ENCODE measurements at regions not wholly inside any gene's neighbourhood (a gene's known extent, or its start where the extent isn't known, plus 50 kb on each side); places are given as distances from the start of the nearest gene placed in this dataset.

DNA sequence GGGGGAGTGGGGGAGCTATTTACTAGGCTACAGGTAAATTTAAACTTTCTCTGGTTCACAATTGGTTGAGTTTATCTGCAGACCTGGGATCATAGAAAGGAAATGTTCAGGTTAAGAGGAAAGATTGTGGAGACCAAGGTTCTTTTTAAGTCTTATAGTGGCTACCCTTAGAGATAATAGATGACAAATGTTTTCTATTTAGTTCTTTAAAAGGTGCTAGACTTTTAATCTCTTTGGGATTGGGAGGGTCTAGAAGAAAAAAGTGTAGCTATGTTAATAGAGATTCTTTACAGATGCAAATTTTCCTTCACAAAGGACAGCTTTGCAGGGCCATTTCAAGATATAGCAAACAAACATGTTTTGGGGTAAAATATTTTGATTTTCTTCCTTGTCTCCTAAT, 76.0 kb downstream of the TEX13C start:
- no peak for DNase-seq (ENCODE audit: low read depth)
- TF ChIP-seq, protein P1, sequence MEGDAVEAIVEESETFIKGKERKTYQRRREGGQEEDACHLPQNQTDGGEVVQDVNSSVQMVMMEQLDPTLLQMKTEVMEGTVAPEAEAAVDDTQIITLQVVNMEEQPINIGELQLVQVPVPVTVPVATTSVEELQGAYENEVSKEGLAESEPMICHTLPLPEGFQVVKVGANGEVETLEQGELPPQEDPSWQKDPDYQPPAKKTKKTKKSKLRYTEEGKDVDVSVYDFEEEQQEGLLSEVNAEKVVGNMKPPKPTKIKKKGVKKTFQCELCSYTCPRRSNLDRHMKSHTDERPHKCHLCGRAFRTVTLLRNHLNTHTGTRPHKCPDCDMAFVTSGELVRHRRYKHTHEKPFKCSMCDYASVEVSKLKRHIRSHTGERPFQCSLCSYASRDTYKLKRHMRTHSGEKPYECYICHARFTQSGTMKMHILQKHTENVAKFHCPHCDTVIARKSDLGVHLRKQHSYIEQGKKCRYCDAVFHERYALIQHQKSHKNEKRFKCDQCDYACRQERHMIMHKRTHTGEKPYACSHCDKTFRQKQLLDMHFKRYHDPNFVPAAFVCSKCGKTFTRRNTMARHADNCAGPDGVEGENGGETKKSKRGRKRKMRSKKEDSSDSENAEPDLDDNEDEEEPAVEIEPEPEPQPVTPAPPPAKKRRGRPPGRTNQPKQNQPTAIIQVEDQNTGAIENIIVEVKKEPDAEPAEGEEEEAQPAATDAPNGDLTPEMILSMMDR (conservative IDR thresholded peaks at IDR 0.05; ENCODE audit: control insufficient read depth, insufficient read depth, low read depth, low read length), result no peak
- H3K4me3 ChIP-seq (ENCODE audit: control insufficient read depth, low read depth, low read length), result no peak overlapping the region

DNA sequence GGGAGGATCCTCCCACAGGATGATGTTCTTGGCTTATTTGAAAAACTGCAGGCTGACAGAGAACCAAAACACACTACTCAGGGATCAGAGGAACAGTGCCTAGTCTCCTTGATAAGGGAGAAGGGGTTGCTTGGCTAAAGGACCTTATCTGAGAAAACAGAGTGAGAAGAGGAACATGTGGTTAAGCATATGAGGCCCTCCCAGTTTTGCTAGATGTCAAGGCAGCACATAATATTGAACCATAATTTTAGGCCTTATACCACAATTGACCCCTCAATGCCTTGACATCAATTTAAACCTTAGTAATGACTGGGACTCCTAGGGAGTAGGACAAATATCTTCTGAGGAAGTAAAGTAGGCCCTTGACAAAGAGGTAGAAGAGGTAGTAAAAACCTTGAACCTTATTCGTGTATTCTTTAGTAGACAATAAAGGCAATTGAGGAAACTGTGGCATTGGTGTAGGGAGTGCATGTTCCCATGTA, 79.3 kb downstream of the TEX13C start:
- no peak overlapping the region for H3K4me3 ChIP-seq (ENCODE audit: control insufficient read depth, low read depth, low read length)
- TF ChIP-seq, protein P1 (conservative IDR thresholded peaks at IDR 0.05; ENCODE audit: control insufficient read depth, insufficient read depth, low read depth, low read length), result no peak
- no peak for DNase-seq (ENCODE audit: low read depth)

DNA sequence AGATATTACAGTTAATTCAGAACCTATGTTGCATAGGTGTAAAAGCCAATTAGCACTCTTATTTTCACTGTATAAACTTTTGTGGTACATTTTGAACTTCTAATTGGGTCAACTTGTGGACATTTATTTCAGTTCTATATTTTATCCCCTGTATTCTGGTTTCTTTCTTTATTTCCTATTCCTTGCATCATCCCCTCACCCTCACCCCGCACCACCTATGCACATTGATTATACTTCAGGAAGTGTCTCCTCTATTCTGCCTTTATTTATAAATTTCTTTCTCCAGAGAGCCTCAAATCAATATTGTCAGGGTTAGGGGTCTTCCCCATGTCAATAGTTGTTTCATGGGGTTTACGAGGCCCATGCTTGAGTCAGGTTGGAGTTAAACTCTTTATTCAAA, 83.1 kb downstream of the TEX13C start:
- DNase-seq (ENCODE audit: low read depth), result no peak
- H3K4me3 ChIP-seq (ENCODE audit: control insufficient read depth, low read depth, low read length), result no peak overlapping the region
- TF ChIP-seq, protein P1 (conservative IDR thresholded peaks at IDR 0.05; ENCODE audit: control insufficient read depth, insufficient read depth, low read depth, low read length), result no peak

DNA sequence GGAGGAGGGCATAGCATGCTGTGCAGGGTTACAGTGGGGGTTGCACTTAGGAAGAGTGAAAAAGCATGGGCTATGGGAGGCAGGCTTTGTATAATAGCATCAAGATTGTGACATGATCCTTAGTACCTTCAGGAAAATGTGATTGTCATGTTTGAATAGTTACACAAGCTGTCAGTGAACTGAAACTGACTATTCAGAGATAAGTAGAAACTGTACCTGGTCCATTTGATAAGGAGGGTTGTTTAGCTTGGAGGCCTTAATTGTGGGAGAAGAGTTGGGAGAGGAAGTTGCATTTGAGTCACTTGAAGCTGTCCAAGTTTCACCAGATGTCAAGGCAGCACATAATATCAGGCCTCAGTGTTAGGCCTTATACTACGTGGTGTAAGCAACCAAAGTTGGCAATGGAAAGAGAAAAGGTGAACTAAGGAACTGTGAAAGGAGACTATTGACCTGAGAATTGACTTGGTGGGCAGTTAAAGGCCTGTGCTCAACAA, 85.0 kb downstream of the TEX13C start:
- TF ChIP-seq, protein P1 (conservative IDR thresholded peaks at IDR 0.05; ENCODE audit: control insufficient read depth, insufficient read depth, low read depth, low read length), result no peak
- no peak for DNase-seq (ENCODE audit: low read depth)

DNA sequence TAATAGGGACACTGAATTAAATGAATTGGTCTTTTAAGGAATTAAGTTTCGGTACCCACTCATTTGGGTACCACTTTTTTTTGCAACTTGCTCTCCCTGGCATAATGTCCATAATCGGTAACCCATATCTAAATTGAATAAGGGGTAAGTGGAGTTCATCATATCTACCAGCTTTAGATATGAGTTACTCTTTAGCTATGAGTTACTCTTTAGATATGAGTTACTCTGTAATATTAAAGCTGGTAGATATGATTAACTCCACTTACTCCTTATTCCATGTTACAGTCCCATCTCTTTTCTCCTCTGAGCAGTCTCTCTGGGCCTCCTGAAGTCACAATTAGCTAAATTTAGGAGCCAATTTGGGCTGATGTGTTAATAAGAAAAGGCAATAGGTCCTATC, 85.7 kb downstream of the TEX13C start:
- DNase-seq (ENCODE audit: low read depth), result no peak
- TF ChIP-seq, protein P1 (conservative IDR thresholded peaks at IDR 0.05; ENCODE audit: control insufficient read depth, insufficient read depth, low read depth, low read length), result no peak
- no peak overlapping the region for H3K4me3 ChIP-seq (ENCODE audit: control insufficient read depth, low read depth, low read length)

More for the DNA sequence above, 85.0 kb downstream of the TEX13C start:
- no peak overlapping the region for H3K4me3 ChIP-seq (ENCODE audit: control insufficient read depth, low read depth, low read length)

DNA sequence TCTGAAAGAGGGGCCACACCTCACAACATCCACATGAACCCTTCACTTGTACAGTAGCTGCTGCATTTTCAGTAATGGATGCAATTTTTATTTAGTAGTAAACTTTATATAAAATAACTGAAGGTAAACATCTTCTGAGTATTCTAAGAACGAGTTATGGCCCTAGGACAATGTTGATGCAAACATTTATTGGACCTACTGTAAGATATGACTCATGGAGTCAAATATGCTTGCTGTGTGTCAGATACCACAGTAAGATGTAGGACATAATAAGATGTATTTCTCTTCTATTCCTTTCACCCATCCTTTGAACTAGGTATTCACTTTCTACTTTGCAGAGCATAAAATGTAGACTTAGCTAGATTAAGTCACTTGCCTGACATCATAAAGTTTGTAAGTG, 87.6 kb downstream of the TEX13C start:
- no peak overlapping the region for H3K4me3 ChIP-seq (ENCODE audit: control insufficient read depth, low read depth, low read length)
- TF ChIP-seq, protein P1 (conservative IDR thresholded peaks at IDR 0.05; ENCODE audit: control insufficient read depth, insufficient read depth, low read depth, low read length), result no peak

DNA sequence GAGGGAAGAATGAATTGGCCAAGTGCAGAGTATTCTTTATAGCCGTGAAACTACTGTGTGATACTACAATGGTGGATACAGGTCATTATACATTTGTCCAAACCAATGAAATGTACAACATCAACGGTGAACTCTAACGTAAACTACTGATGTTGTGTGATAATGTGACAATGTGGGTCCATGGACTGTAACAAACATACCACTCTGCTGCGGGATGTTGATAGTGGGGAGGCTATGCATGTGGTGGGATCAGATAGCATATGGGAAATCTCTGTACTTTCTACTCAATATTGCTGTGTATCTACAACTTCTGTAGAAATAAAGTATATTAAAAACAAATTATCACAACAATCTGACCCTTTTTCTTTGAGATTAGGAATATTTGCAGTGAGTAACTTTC, 101.1 kb downstream of the TEX13C start:
- no peak for DNase-seq (ENCODE audit: low read depth)
- H3K4me3 ChIP-seq (ENCODE audit: control insufficient read depth, low read depth, low read length), result no peak overlapping the region
- TF ChIP-seq, protein P1 (conservative IDR thresholded peaks at IDR 0.05; ENCODE audit: control insufficient read depth, insufficient read depth, low read depth, low read length), result no peak

More for the DNA sequence above, 87.6 kb downstream of the TEX13C start:
- no peak for DNase-seq (ENCODE audit: low read depth)
